GM18858 (cell line): ENCODE measurements at regions not wholly inside any gene's neighbourhood (a gene's known extent, or its start where the extent isn't known, plus 50 kb on each side); places are given as distances from the start of the nearest gene placed in this dataset.
"Not testable (repeated sequence)": the region's sequence is repeated elsewhere in the genome, so short reads cannot be mapped to it uniquely, and the experiment has no call there.

Experiments
- ATAC-seq: cut with Tn5 transposase; IDR thresholded peaks from one replicate; pipeline ENCODE4 v1.9.1; 2021; ENCODE audit not compliant: unreplicated experiment

- ATAC-seq = no peak
Observed at GRCh38 chr2:6183226-6183625, 491.0 kb downstream of the SOX11 start.

DNA sequence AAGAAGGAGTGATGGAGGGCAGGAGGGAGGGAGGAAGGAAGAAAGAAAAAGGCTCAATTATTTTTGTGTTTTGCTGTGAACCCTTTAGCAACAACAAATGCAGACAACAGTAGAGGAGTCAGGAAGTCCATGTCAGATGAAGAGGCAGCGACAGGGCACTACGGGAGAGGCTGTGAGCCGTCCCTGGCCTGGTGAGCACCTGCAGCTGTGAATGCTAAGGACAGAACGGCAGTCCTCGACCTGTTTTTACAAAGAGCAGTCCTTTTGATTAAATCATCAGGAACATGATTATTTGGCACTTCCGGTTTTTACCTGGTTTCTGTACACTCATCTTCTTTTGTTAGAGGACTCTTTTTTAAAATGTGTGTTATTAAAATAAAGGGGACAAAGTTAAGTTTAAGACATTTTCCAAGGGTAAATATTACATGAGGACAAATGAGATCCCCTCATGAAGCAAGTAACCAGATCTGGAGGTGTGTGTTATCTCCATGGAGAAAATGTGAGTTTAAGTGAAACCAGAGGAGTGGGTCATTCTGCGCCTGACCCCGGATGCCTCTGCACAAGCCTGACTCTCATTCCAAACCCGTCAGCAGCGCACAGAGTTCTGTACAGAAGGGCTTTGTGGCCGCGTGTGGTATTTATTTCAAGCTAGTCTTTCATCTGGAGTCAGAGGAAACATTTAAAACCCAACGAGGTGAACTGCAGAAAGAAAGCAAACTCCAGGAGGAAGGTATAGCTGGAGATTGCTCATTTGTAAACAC is 492.5 kb downstream of the SOX11 start:
- no peak for ATAC-seq

GRCh38 chr2:6186332-6187151 is 494.4 kb downstream of the SOX11 start:
- no peak for ATAC-seq

DNA sequence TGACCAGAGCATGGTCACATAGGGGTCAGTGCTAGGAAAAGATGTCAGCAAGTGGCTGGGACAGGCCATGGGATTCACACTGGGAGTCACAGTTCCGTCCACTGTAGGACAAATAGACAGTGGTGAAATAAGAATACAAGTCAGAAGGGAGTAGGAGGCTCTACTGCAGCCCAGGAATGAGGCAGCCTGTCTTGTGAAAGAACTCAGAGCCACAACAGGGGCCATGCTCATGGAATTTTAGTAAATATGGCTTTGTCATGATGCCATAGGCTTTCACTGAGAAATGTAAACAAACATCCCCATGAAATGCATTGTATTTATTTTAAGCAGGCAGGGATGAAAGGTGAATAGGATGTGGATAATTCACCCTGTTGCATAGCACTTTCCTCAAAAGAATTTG is 504.3 kb downstream of the SOX11 start:
- ATAC-seq = no peak

DNA sequence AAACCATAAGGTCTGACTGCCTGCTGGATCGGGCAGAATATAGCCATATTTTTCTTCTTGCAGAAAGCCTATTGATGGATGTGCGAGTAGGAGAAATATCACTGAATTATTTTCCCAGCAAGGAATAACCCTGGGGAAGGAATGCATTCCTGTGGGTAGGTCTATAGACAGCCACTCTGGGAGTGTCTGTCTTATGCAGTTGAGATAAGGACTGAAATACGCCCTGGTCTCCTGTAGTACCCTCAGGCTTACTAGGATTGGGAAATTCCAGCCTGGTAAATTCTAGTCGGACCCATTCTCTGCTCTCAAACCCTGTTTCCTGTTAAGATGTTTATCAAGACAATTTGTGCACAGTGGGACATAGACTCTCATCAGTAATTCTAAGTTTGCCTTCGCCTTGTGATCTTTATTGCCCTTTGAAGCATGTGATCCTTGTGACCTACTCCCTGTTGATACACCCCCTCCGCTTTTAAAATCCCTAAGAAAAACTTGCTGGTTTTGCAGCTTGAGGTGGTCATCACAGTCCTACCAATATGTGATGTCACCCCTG is 506.3 kb downstream of the SOX11 start:
- not testable (repeated sequence) for ATAC-seq

DNA sequence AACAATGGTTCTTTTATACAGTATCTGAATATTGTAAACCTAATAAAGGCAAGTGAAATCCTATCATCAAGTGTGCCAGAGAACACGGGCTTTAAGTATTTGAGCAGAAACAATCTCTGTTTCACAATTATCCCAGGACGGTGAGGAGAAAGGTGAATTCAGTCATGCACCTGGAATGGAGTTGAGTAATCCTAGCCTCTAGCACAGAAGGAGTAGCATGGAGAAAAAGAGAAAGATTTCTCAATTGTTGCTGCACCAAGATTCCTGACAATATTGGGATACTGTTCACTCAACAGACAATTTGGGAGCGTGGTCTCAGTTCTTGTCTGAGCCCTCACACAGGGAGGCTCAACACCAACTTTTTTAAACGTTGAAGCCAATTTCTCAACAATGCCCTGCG is 510.6 kb downstream of the SOX11 start:
- no peak for ATAC-seq

DNA sequence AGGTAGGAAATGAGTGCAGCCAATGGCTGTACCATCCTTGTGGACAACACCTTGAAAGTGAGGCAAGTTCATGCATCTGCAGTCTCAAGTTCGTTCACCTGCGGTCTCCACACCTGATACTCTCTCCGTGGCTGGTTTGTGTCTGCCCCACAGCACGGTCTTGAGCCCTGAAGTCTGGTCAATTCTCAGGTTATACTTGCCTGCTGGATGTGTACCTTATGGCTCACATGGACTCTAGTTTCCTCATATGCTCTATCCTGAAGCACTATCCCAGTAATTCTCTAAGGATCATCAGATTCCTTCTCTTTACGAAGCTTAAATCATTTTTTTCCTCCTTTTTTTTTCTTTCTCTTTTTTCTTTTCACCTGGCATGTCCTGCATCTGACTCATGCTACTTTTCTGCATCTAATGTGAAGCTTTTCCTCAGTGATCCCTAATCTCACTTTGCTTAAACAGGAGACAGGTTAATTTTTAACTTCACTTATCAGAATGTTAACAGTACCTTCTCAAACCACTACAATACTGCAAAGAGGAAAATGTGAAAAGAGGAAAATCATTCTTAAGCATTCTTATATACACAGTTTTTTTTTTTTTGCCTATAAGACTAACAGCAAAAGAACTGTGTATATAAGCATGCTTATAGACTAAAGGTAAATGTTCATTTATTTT is 511.2 kb downstream of the SOX11 start:
- ATAC-seq = no peak

- no peak for ATAC-seq
Observed at GRCh38 chr2:6206882-6207281, 514.7 kb downstream of the SOX11 start.

DNA sequence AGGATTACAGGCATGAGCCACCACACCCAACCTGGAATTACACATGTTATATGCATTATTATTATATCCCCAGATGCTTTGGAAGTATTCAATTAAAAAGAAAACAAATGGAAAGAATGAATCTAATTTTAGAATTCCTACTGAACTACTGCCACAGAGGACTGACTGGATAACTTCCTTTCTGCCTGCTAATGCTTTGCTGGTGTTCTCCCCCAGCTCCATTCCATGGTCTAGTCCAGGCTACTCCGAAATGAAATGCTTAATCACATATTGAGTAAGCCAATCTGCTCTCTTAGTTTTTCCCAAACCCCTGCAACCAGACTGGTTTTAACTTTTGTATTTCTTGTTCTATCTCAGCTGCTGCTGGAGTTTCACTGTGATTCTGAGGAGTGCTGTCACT is 519.1 kb downstream of the SOX11 start:
- ATAC-seq = no peak

GRCh38 chr2:6212491-6212890 is 520.3 kb downstream of the SOX11 start:
- ATAC-seq = no peak

DNA sequence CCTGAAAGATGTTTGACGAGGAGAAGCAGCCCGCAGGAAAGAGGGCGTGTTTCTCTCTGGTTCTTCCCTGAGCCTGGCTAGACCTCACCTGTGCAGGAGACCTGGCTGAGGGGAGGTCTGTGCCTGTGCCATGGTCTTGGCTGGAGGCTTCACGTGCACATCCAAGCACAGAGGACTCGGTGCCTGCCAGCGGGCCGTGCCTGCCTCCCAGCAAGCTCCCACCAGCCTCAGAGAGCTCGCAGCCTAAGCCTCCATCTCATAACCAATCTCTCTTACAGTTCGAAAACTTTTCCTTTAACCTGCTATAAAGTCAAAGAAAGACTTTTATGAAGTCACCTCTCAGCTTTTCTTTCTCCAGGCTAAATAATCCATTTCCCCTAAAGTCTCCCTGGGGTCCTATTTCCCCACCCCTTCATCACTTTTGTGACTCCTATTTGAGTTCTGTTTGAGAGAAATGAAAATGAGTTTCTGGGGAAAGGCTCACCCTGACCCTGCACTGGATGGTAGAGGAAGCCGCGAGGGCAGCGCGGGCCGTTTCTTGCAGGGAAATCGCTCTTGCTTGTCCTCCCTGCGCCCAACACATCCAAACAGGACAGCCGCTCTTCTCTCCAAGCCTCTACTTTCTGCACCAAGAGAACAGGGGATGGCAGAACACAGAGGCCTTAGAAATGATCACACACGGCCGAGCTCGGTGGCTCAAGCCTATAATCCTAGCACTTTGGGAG is 521.0 kb downstream of the SOX11 start:
- ATAC-seq = no peak

DNA sequence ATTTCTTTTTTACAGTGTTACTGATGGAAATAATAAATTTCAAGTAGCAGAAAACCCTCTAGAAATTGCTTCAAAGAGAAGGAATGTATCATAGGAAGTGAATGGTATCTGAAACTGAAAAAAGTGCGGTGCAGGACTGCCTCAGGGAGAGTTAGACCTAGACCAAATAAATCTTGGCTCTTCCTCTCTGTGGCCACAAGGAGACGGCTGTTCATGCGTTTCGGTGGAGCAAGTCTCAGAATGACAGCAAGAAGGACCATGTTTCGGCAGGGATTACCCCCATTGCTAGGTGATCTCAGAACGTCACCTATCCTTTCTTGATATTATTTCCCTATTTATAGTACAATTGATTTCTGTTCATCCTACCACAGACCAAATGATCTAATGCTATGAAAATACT is 522.3 kb downstream of the SOX11 start:
- no peak for ATAC-seq

GRCh38 chr2:6215053-6215452 is 522.9 kb downstream of the SOX11 start:
- no peak for ATAC-seq

- ATAC-seq = no peak
Observed at GRCh38 chr2:6216234-6216633, 524.0 kb downstream of the SOX11 start.

GRCh38 chr2:6218926-6219325 is 526.7 kb downstream of the SOX11 start:
- no peak for ATAC-seq

DNA sequence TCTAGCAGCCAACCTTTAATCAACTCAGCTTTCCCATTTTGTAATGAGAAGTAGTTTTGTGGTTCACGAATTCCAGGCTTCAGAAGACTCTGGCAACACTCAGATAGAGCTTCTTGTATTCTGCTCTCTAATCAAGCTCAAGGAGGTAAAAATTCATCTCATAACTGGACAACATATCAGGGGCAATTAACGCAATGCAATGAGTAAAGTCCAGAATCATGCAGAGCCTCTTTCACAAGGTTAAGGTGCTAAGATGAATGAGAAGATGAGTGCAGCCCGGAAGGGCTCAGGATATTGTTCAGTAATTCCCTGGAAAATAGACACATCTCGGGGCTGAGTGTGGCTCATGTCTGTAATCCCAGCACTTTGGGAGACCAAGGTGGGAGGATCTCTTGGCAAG is 527.7 kb downstream of the SOX11 start:
- ATAC-seq = no peak

DNA sequence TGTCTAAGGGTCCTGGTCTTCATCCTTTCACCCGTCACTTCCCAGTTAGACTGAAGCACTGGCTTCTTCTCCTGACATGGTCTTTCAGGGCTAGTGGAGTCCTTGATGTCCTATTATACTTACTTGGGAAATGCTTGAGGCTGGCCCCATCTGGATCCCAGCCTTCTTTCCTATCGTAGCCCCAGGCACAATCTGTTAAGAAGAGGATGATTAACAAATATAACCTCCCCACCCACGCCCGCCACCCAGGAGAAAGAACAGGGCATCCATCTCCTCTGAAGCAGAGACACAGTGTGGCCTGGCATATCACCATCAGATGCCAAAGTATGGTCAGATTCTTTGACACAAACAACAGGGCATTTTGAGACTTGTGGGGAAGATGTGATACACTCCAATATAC is 530.1 kb downstream of the SOX11 start:
- no peak for ATAC-seq

- peak; percentile 79 for ATAC-seq
Observed at GRCh38 chr2:6224267-6224666, 532.1 kb downstream of the SOX11 start.

DNA sequence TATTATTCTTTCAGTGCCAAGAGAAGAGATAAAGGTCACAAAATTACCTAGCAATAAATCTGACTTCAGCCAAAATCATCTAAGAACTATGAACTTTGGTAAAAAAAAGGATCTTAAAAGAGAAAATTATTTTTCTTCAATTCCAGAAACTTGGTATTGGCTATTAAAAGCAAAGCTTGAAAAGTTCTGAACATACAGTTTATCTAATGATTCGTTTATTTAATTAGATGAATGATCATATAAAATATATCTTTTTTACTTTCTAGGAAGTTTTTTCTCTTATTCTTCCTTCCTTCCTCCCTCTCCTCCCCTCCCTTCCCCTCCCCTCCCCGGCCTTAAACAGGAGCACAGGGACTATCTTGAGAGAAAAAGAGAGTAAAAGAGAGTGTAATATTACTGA is 536.1 kb downstream of the SOX11 start:
- no peak for ATAC-seq

- ATAC-seq = no peak
Observed at GRCh38 chr2:6231166-6231565, 539.0 kb downstream of the SOX11 start.

GRCh38 chr2:6233993-6234392 is 541.8 kb downstream of the SOX11 start:
- no peak for ATAC-seq
